NCI-H345 (cell line): ENCODE measurements at regions not wholly inside any gene's neighbourhood (a gene's known extent, or its start where the extent isn't known, plus 50 kb on each side); places are given as distances from the start of the nearest gene placed in this dataset.
A peak's percentile ranks its signal among the peaks of the same experiment; 100 is the strongest.

Experiments used
- DNase-seq: peaks from one replicate; lab custom pipeline; 2025; lab: John Stamatoyannopoulos, UW

- no peak for DNase-seq
Observed at GRCh38 chr15:85847031-85847430, 52.3 kb upstream of the KLHL25 start.

- DNase-seq = no peak
Observed at GRCh38 chr15:85849946-85850345, 55.2 kb upstream of the KLHL25 start.

DNA sequence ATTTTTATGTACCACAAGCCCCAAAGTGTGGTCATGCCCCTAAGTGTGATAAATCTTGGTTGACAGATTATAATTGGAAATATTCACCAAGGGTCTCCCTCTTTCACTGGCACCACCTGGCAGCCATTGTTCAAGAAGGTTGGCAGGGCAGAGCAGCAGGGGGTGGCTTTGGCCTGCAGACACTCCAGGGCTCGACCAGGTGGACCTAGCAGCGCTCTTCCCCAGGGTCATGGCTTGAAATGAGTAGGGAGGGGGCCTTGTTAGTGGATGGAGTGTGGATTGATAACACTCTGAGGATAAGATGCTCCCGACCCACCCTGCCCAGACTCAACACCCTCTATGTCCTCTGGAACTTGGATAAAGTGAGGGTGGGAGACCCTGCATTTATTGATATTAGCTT is 58.2 kb upstream of the KLHL25 start:
- no peak for DNase-seq

GRCh38 chr15:85854345-85855097 is 59.8 kb upstream of the KLHL25 start:
- peak; percentile 67 for DNase-seq

DNA sequence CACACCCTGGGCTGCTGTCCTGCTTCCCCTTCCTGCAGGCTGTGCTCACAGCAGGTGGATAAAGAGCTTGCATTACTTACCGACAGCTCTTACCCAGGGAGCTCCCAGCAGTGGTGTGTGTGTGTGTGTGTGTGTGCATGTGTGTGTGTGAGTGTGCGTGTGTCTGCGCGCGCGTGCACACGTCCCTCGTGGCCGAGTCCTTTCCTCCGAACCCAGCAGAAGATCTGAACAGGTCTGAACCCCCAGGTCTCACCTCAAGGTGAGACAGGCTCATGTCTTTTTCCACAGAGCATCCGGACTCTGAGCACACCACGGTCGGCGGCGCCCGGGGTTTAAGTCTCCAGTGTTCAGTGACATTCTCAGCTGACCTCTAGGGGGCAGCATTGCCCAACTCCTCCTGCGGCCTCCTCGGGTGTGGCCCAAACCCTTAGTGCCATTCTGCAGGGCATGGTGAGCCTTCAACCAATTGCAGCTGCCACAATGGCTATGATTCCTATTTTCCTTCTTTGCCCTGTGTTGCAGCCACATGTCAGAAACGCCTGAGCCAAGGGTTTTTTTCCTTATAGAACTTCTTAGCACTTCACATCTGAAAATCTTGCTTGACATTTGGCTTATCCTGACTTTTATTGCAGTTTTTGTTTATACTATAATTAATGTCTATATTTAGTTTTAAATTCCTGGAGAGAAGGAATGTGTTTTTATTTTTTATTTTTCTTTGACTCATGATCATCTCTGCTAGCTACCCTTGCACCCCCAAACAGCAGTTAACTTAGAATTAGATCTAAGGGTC is 64.1 kb upstream of the KLHL25 start:
- DNase-seq = peak; percentile 66

- DNase-seq = no peak
Observed at GRCh38 chr15:85859671-85860070, 64.9 kb upstream of the KLHL25 start.

GRCh38 chr15:85860394-85861161 is 65.9 kb upstream of the KLHL25 start:
- DNase-seq = no peak

GRCh38 chr15:85865070-85865684 is 70.5 kb upstream of the KLHL25 start:
- peak; percentile 47 for DNase-seq

DNA sequence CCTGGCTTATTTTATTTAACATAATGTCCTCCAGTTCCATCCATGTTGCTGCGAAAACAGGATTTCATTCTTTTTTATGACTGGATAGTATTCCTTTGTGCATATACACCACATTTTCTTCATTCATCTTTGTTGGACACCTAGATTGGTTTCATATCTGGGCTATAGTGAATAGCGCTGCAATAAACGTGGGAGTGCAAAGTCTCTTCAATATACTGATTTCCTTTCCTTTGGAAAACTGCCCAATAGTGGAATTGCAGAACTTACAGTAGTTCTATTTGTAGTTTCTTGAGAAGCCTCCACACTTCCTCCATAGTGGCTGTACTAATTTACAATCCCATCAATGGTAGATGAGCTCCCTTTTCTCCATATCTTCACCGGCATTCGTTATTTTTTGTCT is 72.5 kb upstream of the KLHL25 start:
- no peak for DNase-seq

GRCh38 chr15:85869124-85869523 is 74.4 kb upstream of the KLHL25 start:
- no peak for DNase-seq

DNA sequence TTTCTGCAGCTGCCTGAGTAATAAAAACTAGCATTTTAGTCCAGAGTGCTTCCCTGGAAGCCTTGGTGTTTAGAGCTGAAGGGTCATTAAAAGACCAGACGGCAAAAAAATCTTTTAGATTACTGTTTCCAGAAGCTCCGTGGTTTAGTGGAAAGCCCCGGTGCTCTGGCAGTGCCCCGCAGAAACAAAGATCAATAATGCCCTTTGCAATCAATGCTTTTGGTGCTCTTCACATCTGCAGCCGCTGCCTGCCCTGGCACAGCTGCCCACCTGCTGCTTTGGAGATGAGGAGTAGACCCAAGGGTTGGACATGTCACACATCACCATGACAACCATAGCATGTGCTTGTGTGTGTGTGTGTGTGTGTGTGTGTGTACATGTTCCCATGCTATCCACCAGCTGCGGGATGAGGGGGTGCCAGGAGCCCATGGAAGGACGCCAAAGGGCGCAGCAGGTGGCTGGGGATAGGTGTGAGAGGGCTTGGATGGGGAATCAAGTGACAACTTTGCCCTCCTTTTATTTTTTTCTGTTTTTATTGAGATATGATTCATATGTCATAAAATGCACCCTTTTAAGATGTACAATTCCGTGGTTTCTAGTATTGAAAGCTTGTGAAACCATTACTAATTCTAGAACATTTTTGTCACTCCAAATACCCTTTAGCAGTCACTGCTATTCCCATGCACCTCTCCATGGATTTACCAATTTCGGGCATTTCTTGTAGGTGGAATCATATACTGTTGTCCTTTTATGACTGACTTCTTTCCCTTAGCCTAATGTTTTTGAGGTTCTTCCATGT is 75.7 kb upstream of the KLHL25 start:
- peak; percentile 36 for DNase-seq

DNA sequence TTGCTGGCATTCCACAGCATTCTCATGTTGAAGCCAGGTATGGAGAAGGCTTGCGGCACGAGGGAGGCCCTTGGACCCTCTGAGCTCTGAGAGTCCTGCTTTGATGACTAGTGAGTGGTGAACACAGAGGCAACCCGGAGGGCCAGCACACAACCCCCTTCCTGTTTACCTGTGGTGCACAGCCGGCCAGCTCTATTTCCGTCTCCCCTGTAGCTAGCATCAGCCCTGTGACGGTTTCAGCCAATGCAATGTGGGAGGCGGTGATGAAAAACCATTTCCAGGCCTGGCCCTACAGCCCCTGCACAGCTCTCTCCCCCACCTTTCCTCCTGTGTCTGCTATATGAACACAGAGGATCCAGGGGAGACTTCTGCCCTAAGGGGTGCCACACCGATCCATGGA is 76.8 kb upstream of the KLHL25 start:
- no peak for DNase-seq

DNA sequence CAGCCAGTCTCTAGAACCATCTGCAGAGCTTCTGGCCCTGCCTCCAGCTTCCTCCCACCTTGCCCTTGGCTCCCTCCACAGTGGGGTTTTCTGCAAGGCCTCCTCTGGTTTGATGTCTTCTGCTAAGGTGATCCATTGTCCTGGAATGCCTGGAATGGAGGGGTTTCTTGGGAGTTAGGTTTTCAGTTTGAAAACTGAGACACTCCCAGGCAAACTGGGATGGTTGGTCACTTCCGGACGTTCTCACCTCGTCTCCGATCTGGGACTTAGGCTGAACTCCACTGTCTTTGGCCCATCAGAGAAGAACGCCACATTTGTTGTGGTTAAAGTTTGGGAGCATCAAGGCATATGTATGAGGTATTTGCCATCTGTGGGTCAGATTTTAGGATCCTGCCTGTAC is 77.4 kb upstream of the KLHL25 start:
- no peak for DNase-seq

GRCh38 chr15:85874236-85874635 is 79.5 kb upstream of the KLHL25 start:
- DNase-seq = no peak

DNA sequence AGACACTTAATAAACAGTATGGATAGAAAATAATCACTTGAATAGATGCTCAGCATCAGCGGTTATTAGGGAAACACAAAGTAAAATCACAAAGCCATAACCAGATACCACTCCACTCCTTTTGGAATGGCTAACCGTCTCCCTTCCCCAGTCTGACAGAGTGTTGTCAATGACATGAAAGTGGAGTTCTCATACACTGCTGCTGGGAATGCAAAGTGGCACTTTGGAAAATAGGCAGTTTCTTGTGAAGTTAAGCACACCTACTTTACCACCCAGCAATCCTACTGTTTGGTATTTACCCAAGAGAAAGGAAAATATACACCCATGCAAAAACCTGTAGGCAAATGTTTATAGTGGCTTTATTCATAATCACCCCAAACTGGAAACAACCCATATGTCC is 81.0 kb upstream of the KLHL25 start:
- DNase-seq = no peak

GRCh38 chr15:85878828-85879225 is 84.1 kb upstream of the KLHL25 start:
- no peak for DNase-seq

GRCh38 chr15:85879334-85880163 is 84.8 kb upstream of the KLHL25 start:
- no peak for DNase-seq

- DNase-seq = no peak
Observed at GRCh38 chr15:85880501-85881190, 85.9 kb upstream of the KLHL25 start.

DNA sequence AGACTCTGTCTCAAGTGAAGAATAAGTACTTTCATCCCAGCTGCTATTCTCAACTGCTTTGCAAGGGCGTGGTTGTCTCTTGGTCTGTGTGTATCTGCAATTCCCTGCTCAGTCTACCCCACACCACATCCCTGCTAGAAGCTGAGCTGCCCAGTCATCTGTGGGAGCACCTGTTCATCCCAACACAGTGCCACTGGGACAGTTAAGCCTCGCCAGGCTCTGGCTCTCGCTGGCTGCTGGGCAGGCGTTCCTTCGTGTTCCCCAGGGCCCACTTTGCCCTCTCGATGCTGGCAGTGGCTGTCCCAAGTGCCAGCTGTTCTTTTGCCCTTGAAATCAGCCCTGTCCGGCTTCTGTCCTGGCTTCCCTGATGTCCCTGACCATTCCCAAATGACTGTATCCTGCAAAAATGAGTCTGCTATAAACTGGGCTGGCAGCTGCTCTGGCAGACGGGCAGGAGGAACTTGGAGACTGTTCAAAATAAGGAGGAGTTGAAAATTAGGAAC is 91.6 kb upstream of the KLHL25 start:
- no peak for DNase-seq
